ENCODE measurements at regions not wholly inside any gene's neighbourhood (a gene's known extent, or its start where the extent isn't known, plus 50 kb on each side); places are given as distances from the start of the nearest gene placed in this dataset.
A peak's percentile ranks its signal among the peaks of the same experiment; 100 is the strongest.

DNA sequence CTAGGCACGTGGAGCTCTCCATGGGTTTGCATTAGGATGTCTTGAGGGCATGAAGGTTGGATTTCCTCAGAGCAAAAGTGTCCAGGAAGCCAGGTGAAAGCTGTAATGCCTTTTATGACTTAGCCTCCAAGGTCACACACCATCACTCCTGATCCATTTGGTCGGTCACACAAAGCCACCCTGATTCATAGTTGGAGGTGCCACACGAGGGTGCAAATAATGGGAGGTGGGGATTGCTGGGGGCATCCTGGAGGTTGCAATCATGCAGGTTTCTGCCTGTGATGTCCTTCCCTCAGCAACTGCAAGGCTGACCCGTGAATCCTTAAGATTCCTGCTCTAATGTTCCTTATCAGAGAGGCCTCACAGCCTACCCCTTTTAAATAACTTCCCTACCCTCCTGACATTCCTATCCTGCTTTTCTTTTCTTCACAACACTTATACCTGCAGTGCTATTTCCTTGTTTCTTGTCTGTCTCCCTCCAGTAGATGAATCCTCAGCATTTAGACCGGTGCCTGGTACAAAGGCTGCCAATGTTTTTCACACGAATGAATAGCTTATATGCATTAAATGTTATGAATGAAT lies 97.1 kb downstream of the LIPG start:
- H3K27me3 ChIP-seq (ENCODE audit: insufficient read depth) = no peaks in the 10 kb centered on the region
- no peak overlapping the region for H2AFZ ChIP-seq (ENCODE audit: low read depth)
- ChIA-PET POLR2A (no interaction called here), CTCF (interaction anchor here (1.0 kb wide), 1 partner anchor 69 kb away, joined by 3 read pairs; no protein-coding TSS in a partner anchor)
- no peak overlapping the region for H3K9ac ChIP-seq
- H3K4me2 ChIP-seq = no peak overlapping the region
- TF ChIP-seq CHD2 (IDR thresholded peaks at IDR 0.05; ENCODE audit: low read length, partially characterized antibody) (no peak), MXI1 (IDR thresholded peaks at IDR 0.05; ENCODE audit: low read depth, low read length) (no peak), ELF1 (IDR thresholded peaks at IDR 0.05) (no peak), FOXM1 (IDR thresholded peaks at IDR 0.05; ENCODE audit: low read depth) (no peak), FOXJ3 (CRISPR knock-in tag; IDR thresholded peaks at IDR 0.05) (no peak), RCOR1 (IDR thresholded peaks at IDR 0.05; ENCODE audit: low read length) (no peak)
- TF ChIP-seq, protein P1, sequence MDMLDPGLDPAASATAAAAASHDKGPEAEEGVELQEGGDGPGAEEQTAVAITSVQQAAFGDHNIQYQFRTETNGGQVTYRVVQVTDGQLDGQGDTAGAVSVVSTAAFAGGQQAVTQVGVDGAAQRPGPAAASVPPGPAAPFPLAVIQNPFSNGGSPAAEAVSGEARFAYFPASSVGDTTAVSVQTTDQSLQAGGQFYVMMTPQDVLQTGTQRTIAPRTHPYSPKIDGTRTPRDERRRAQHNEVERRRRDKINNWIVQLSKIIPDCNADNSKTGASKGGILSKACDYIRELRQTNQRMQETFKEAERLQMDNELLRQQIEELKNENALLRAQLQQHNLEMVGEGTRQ (IDR thresholded peaks at IDR 0.05; ENCODE audit: borderline replicate concordance, low read depth, low read length) = no peak
- DNase-seq = no peak
- H3K4me1 ChIP-seq (ENCODE audit: control insufficient read depth in 1 of 2, insufficient read depth in 2 of 2, low read depth in 1 of 2, low read length in 1 of 2) = no peaks in the 10 kb centered on the region; a peak in 1 of 4 replicates
- H3K27ac ChIP-seq (ENCODE audit: low read depth in 2 of 2, low read length in 1 of 2) = no peak overlapping the region
- H3K36me3 ChIP-seq (replicated peaks in 1 of 2; ENCODE audit: control insufficient read depth in 1 of 2, insufficient read depth in 2 of 2, low read length in 1 of 2) = no peaks in the 10 kb centered on the region
- peaks cover 14% of the 10 kb centered on the region for H3F3A ChIP-seq (replicated peaks; ENCODE audit: insufficient read depth)
- H3K79me2 ChIP-seq (ENCODE audit: insufficient read depth) = no peaks in the 10 kb centered on the region
- no peaks in the 10 kb centered on the region for H3K9me3 ChIP-seq
- H3K9me2 ChIP-seq = no peaks in the 10 kb centered on the region
- 77% methylated on average over 4 of the region's 6 CpGs for WGBS (ENCODE audit: low lambda C conversion rate)
- H4K20me1 ChIP-seq (ENCODE audit: insufficient read depth) = no peaks in the 10 kb centered on the region
- H3K4me3 ChIP-seq (ENCODE audit: low read depth in 2 of 2, low read length in 1 of 2) = no peak overlapping the region

DNA sequence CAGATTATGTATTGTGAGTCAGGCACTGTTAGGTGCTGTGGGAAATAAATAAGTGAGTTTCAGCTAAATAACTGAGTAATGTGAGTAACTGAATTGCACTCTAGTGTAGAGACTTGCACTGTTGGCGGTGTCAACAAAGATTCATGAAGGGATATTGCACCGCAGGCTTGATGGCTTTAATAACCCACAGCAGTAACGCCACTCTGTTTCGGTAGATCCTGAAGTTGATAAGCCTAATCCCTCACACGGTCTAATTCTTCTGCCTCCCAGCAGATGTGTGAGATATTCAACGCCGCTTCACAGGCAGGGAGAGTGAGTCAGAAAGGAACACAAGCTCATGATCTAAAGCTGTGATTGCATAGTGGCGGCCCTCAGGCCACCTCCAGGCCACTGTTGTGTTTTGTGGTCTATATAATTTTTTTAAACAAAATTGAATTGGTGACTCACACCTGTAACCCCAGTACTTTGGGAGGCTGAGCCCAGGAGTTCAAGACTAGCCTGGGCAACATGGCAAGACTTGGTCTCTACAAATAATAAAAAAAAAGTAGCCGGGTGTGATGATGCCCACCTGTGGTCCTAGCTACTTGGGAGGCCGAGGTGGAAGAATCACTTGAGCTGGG lies 94.3 kb downstream of the LIPG start:
- 44% methylated on average over 10 of the region's 10 CpGs for WGBS (ENCODE audit: low lambda C conversion rate)
- Histone ChIP-seq H2AFZ (ENCODE audit: low read depth) (no peak overlapping the region), H3K27ac (ENCODE audit: low read depth in 2 of 2, low read length in 1 of 2) (no peak overlapping the region), H3K27me3 (ENCODE audit: insufficient read depth) (no peaks in the 10 kb centered on the region), H3K4me3 (ENCODE audit: low read depth in 2 of 2, low read length in 1 of 2) (no peak overlapping the region), H3K36me3 (replicated peaks in 1 of 2; ENCODE audit: control insufficient read depth in 1 of 2, insufficient read depth in 2 of 2, low read length in 1 of 2) (no peaks in the 10 kb centered on the region), H3F3A (replicated peaks; ENCODE audit: insufficient read depth) (peaks cover 14% of the 10 kb centered on the region), H3K9ac (no peak overlapping the region), H3K79me2 (ENCODE audit: insufficient read depth) (no peaks in the 10 kb centered on the region), H4K20me1 (ENCODE audit: insufficient read depth) (no peaks in the 10 kb centered on the region), H3K4me2 (no peak overlapping the region), H3K4me1 (ENCODE audit: control insufficient read depth in 1 of 2, insufficient read depth in 2 of 2, low read depth in 1 of 2, low read length in 1 of 2) (no peaks in the 10 kb centered on the region; a peak in 1 of 4 replicates), H3K9me3 (no peaks in the 10 kb centered on the region), H3K9me2 (no peaks in the 10 kb centered on the region)
- TF ChIP-seq TCF12 (IDR thresholded peaks at IDR 0.05) (peak; percentile 25), SIN3A (IDR thresholded peaks at IDR 0.05; ENCODE audit: borderline replicate concordance, low read depth, low read length) (no peak), FOXJ3 (CRISPR knock-in tag; IDR thresholded peaks at IDR 0.05) (no peak), MEF2A (IDR thresholded peaks at IDR 0.05; ENCODE audit: borderline replicate concordance, low read depth) (no peak), POLR2AphosphoS5 (IDR thresholded peaks at IDR 0.05; ENCODE audit: low read depth, low read length) (no peak), ELF1 (IDR thresholded peaks at IDR 0.05) (no peak)
- TF ChIP-seq, protein P2, sequence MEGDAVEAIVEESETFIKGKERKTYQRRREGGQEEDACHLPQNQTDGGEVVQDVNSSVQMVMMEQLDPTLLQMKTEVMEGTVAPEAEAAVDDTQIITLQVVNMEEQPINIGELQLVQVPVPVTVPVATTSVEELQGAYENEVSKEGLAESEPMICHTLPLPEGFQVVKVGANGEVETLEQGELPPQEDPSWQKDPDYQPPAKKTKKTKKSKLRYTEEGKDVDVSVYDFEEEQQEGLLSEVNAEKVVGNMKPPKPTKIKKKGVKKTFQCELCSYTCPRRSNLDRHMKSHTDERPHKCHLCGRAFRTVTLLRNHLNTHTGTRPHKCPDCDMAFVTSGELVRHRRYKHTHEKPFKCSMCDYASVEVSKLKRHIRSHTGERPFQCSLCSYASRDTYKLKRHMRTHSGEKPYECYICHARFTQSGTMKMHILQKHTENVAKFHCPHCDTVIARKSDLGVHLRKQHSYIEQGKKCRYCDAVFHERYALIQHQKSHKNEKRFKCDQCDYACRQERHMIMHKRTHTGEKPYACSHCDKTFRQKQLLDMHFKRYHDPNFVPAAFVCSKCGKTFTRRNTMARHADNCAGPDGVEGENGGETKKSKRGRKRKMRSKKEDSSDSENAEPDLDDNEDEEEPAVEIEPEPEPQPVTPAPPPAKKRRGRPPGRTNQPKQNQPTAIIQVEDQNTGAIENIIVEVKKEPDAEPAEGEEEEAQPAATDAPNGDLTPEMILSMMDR (IDR thresholded peaks at IDR 0.05) = no peak
- TF ChIP-seq, protein P3, sequence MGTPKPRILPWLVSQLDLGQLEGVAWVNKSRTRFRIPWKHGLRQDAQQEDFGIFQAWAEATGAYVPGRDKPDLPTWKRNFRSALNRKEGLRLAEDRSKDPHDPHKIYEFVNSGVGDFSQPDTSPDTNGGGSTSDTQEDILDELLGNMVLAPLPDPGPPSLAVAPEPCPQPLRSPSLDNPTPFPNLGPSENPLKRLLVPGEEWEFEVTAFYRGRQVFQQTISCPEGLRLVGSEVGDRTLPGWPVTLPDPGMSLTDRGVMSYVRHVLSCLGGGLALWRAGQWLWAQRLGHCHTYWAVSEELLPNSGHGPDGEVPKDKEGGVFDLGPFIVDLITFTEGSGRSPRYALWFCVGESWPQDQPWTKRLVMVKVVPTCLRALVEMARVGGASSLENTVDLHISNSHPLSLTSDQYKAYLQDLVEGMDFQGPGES (IDR thresholded peaks at IDR 0.05; ENCODE audit: low read depth, low read length) = no peak
- no peak for DNase-seq
- CTCF ChIA-PET = no interaction called here
- POLR2A ChIA-PET = no interaction called here
